ENCODE measurements at regions not wholly inside any gene's neighbourhood (a gene's known extent, or its start where the extent isn't known, plus 50 kb on each side); places are given as distances from the start of the nearest gene placed in this dataset.
"Not testable (repeated sequence)": the region's sequence is repeated elsewhere in the genome, so short reads cannot be mapped to it uniquely, and the experiment has no call there.

GRCh38 chr15:88965097-88965496 is 51.9 kb upstream of the MFGE8 start:
- not testable (repeated sequence) for DNase-seq (ENCODE audit: low read depth, low spot score); H3K36me3 ChIP-seq (ENCODE audit: control insufficient read depth, insufficient read depth, low read length); H3K9me3 ChIP-seq (ENCODE audit: control insufficient read depth, insufficient read depth, low read length); H3K27me3 ChIP-seq (ENCODE audit: control insufficient read depth, insufficient read depth, low read length); H3K27ac ChIP-seq (ENCODE audit: low read length); H3K4me1 ChIP-seq (ENCODE audit: control insufficient read depth, insufficient read depth, low read length); H3K4me3 ChIP-seq (ENCODE audit: low read length)
- WGBS (ENCODE audit: insufficient coverage, insufficient read length), result no CpG with 5 or more reads among the region's 1 CpG

GRCh38 chr15:88970232-88970631 is 57.1 kb upstream of the MFGE8 start:
- no peaks in the 10 kb centered on the region for H3K36me3 ChIP-seq (ENCODE audit: control insufficient read depth, insufficient read depth, low read length)
- no peak overlapping the region for H3K27ac ChIP-seq (ENCODE audit: low read length)
- H3K4me1 ChIP-seq (ENCODE audit: control insufficient read depth, insufficient read depth, low read length), result no peaks in the 10 kb centered on the region
- no peak overlapping the region for H3K4me3 ChIP-seq (ENCODE audit: low read length)
- no peak for DNase-seq (ENCODE audit: low read depth, low spot score)
- H3K9me3 ChIP-seq (ENCODE audit: control insufficient read depth, insufficient read depth, low read length), result no peaks in the 10 kb centered on the region; the same call in 1 of the 2 replicates
- H3K27me3 ChIP-seq (ENCODE audit: control insufficient read depth, insufficient read depth, low read length), result no peaks in the 10 kb centered on the region
- no CpG with 5 or more reads among the region's 1 CpG for WGBS (ENCODE audit: insufficient coverage, insufficient read length)

GRCh38 chr15:88974392-88974791 is 61.2 kb upstream of the MFGE8 start:
- no CpG with 5 or more reads among the region's 4 CpGs for WGBS (ENCODE audit: insufficient coverage, insufficient read length)
- no peak overlapping the region for H3K27ac ChIP-seq (ENCODE audit: low read length)
- H3K36me3 ChIP-seq (ENCODE audit: control insufficient read depth, insufficient read depth, low read length), result no peaks in the 10 kb centered on the region
- H3K4me3 ChIP-seq (ENCODE audit: low read length), result no peak overlapping the region
- DNase-seq (ENCODE audit: low read depth, low spot score), result no peak
- no peaks in the 10 kb centered on the region; the same call in 1 of the 2 replicates for H3K9me3 ChIP-seq (ENCODE audit: control insufficient read depth, insufficient read depth, low read length)
- H3K27me3 ChIP-seq (ENCODE audit: control insufficient read depth, insufficient read depth, low read length), result no peaks in the 10 kb centered on the region
- H3K4me1 ChIP-seq (ENCODE audit: control insufficient read depth, insufficient read depth, low read length), result no peaks in the 10 kb centered on the region

DNA sequence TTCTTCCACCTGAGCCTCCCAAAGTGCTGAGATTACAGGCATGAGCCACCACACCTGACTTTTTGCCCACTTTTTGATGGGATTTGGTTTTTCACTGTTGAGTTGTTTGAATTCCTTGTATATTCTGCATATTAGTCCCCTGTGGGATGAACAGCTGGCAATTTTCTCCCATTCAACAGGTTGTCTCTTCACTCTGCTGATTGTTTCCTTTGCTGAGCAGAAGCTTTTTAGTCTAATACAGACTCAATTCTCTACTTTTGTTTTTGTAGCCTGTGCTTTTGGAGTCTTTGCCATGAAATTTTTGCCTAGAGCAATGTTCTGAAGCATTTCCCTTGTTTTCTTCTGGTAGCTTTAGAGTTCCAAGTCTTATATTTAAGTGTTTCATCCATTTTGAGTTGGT is 62.7 kb upstream of the MFGE8 start:
- no peaks in the 10 kb centered on the region for H3K27me3 ChIP-seq (ENCODE audit: control insufficient read depth, insufficient read depth, low read length)
- H3K9me3 ChIP-seq (ENCODE audit: control insufficient read depth, insufficient read depth, low read length), result no peaks in the 10 kb centered on the region
- H3K4me1 ChIP-seq (ENCODE audit: control insufficient read depth, insufficient read depth, low read length), result no peaks in the 10 kb centered on the region
- H3K27ac ChIP-seq (ENCODE audit: low read length), result no peak overlapping the region
- no peak overlapping the region for H3K4me3 ChIP-seq (ENCODE audit: low read length)
- no peak for DNase-seq (ENCODE audit: low read depth, low spot score)
- no peaks in the 10 kb centered on the region for H3K36me3 ChIP-seq (ENCODE audit: control insufficient read depth, insufficient read depth, low read length)

GRCh38 chr15:88976656-88977055 is 63.5 kb upstream of the MFGE8 start:
- Histone ChIP-seq H3K4me1 (ENCODE audit: control insufficient read depth, insufficient read depth, low read length) (0 out of 2 replicates have a peak, but pooled peaks cover under 1% of the 10 kb centered on the region), H3K27ac (ENCODE audit: low read length) (no peak overlapping the region), H3K4me3 (ENCODE audit: low read length) (no peak overlapping the region), H3K9me3 (ENCODE audit: control insufficient read depth, insufficient read depth, low read length) (no peaks in the 10 kb centered on the region), H3K36me3 (ENCODE audit: control insufficient read depth, insufficient read depth, low read length) (no peaks in the 10 kb centered on the region), H3K27me3 (ENCODE audit: control insufficient read depth, insufficient read depth, low read length) (no peaks in the 10 kb centered on the region)
- no peak for DNase-seq (ENCODE audit: low read depth, low spot score)
- no CpG with 5 or more reads among the region's 2 CpGs for WGBS (ENCODE audit: insufficient coverage, insufficient read length)

GRCh38 chr15:88979674-88980073 is 66.5 kb upstream of the MFGE8 start:
- Histone ChIP-seq H3K9me3 (ENCODE audit: control insufficient read depth, insufficient read depth, low read length) (no peaks in the 10 kb centered on the region), H3K27ac (ENCODE audit: low read length) (no peak overlapping the region), H3K27me3 (ENCODE audit: control insufficient read depth, insufficient read depth, low read length) (no peaks in the 10 kb centered on the region), H3K4me1 (ENCODE audit: control insufficient read depth, insufficient read depth, low read length) (peaks cover 3% of the 10 kb centered on the region; the same call in 1 of the 2 replicates), H3K4me3 (ENCODE audit: low read length) (no peak overlapping the region), H3K36me3 (ENCODE audit: control insufficient read depth, insufficient read depth, low read length) (no peaks in the 10 kb centered on the region)
- no CpG with 5 or more reads among the region's 8 CpGs for WGBS (ENCODE audit: insufficient coverage, insufficient read length)
- DNase-seq (ENCODE audit: low read depth, low spot score), result no peak

DNA sequence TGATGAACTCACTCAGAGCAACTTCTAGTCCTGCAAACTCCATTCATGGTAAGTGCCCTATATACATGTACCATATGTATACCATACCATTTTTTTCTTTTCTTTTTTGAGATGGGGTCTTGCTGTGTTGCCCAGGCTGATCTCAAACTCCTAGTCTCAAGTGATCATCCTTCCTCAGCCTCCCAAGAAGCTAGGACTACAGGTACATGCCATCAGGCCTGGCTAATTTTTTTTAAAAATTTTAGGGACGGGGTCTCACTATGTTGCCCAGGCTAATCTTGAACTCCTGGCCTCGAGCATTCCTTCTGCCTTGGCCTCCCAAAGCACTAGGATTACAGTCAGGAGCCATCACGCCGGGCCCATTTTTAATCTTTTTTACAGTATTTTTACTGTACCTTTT is 67.3 kb upstream of the MFGE8 start:
- H3K27ac ChIP-seq (ENCODE audit: low read length), result no peak overlapping the region
- no CpG with 5 or more reads among the region's 4 CpGs for WGBS (ENCODE audit: insufficient coverage, insufficient read length)
- H3K27me3 ChIP-seq (ENCODE audit: control insufficient read depth, insufficient read depth, low read length), result no peaks in the 10 kb centered on the region
- peaks cover 3% of the 10 kb centered on the region; the same call in 1 of the 2 replicates for H3K4me1 ChIP-seq (ENCODE audit: control insufficient read depth, insufficient read depth, low read length)
- H3K4me3 ChIP-seq (ENCODE audit: low read length), result no peak overlapping the region
- DNase-seq (ENCODE audit: low read depth, low spot score), result no peak
- H3K36me3 ChIP-seq (ENCODE audit: control insufficient read depth, insufficient read depth, low read length), result no peaks in the 10 kb centered on the region
- no peaks in the 10 kb centered on the region for H3K9me3 ChIP-seq (ENCODE audit: control insufficient read depth, insufficient read depth, low read length)

- Histone ChIP-seq H3K4me3 (ENCODE audit: low read length) (no peak overlapping the region), H3K4me1 (ENCODE audit: control insufficient read depth, insufficient read depth, low read length) (peaks cover 3% of the 10 kb centered on the region; the same call in 1 of the 2 replicates), H3K27ac (ENCODE audit: low read length) (no peak overlapping the region), H3K36me3 (ENCODE audit: control insufficient read depth, insufficient read depth, low read length) (no peaks in the 10 kb centered on the region), H3K9me3 (ENCODE audit: control insufficient read depth, insufficient read depth, low read length) (no peaks in the 10 kb centered on the region), H3K27me3 (ENCODE audit: control insufficient read depth, insufficient read depth, low read length) (no peaks in the 10 kb centered on the region)
- DNase-seq (ENCODE audit: low read depth, low spot score), result no peak
- 100% methylated on average over 1 of the region's 15 CpGs for WGBS (ENCODE audit: insufficient coverage, insufficient read length)
Observed at GRCh38 chr15:88981244-88982215, 68.4 kb upstream of the MFGE8 start.

DNA sequence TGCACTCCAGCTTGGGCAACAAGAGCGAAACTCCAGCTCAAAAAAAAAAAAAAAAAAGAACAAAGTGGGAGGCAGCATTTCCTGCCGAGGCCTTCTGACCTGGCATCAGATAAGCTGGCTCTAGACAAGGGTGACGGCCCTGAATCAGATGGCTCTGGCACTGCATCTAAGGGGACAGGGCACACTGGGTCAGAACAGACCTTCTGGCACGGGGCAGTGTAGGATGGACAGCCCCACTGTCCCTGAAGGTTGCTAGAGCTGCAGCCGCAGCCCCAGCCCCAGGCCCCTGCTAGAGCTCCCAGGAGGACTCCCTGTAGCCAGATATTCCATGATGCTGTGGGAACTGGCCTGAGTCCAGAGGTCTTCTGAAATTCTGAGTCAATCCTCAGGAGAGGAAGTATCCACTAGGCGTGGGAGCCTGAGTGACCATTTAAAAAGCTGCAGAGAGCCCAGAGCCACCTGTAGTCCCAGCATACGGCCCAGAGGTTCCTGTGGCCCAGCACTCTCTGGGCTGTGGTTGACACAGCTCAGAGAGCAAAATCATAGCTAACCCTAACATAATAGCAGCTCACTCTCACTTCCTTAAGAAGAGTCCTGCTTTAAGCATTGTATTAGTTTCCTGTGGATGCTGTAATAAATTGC is 69.2 kb upstream of the MFGE8 start:
- no CpG with 5 or more reads among the region's 7 CpGs for WGBS (ENCODE audit: insufficient coverage, insufficient read length)
- Histone ChIP-seq H3K9me3 (ENCODE audit: control insufficient read depth, insufficient read depth, low read length) (no peaks in the 10 kb centered on the region), H3K36me3 (ENCODE audit: control insufficient read depth, insufficient read depth, low read length) (no peaks in the 10 kb centered on the region), H3K27me3 (ENCODE audit: control insufficient read depth, insufficient read depth, low read length) (no peaks in the 10 kb centered on the region), H3K27ac (ENCODE audit: low read length) (no peak overlapping the region), H3K4me1 (ENCODE audit: control insufficient read depth, insufficient read depth, low read length) (peaks cover 8% of the 10 kb centered on the region), H3K4me3 (ENCODE audit: low read length) (no peak overlapping the region)
- no peak for DNase-seq (ENCODE audit: low read depth, low spot score)

DNA sequence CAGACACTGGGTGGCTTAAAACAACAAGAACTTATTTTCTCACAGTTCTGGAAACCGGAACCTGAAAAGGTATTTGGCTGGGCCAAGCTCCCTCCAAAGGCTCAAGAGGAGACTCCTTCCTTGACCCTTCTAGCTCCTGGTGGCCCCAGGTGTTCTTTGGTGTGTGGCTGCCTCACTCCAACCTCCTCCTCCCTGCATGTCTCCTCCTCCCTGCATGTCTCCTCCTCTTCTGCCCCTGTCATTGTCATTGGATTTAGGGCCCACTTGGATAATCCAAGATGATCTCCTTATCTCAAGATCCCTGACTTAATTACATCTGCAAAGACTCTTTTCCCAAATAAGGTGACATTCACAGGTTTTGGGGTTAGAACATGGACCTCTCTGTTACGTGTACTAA is 69.8 kb upstream of the MFGE8 start:
- H3K27me3 ChIP-seq (ENCODE audit: control insufficient read depth, insufficient read depth, low read length), result no peaks in the 10 kb centered on the region
- no peak overlapping the region for H3K4me3 ChIP-seq (ENCODE audit: low read length)
- DNase-seq (ENCODE audit: low read depth, low spot score), result no peak
- no CpG with 5 or more reads among the region's 2 CpGs for WGBS (ENCODE audit: insufficient coverage, insufficient read length)
- no peak overlapping the region for H3K27ac ChIP-seq (ENCODE audit: low read length)
- no peaks in the 10 kb centered on the region for H3K9me3 ChIP-seq (ENCODE audit: control insufficient read depth, insufficient read depth, low read length)
- H3K4me1 ChIP-seq (ENCODE audit: control insufficient read depth, insufficient read depth, low read length), result peaks cover 12% of the 10 kb centered on the region
- H3K36me3 ChIP-seq (ENCODE audit: control insufficient read depth, insufficient read depth, low read length), result no peaks in the 10 kb centered on the region
